Heart right ventricle (tissue), 16 donors: ENCODE measurements at regions not wholly inside any gene's neighbourhood (a gene's known extent, or its start where the extent isn't known, plus 50 kb on each side); places are given as distances from the start of the nearest gene placed in this dataset.

Source experiments
- ATAC-seq, 8 donors: fragments of 200-7000 bp; cut with Tn5 transposase; one replicate each; pipeline ENCODE4 v1.9.1; 2020; ENCODE audit warnings: mild to moderate bottlenecking in 8 of 8, moderate library complexity in 8 of 8, moderate number of reproducible peaks in 1 of 8
- DNase-seq, 2 donors: peaks; one replicate each; pipeline ENCODE4 v3.0.0-alpha.2; 2020
- H3K27ac ChIP-seq, 10 donors: fragments of 200-600 bp; sonication (generic) in 2 of 10; one replicate each; pipeline versions ENCODE4 v1.5.0 to v1.8.0; 2020 to 2022; ENCODE audit warnings: mild to moderate bottlenecking in 3 of 10
- H3K27me3 ChIP-seq, 7 donors: fragments of 200-600 bp; one replicate each; pipeline ENCODE4 v1.8.0; 2021 to 2022; ENCODE audit warnings: mild to moderate bottlenecking in 2 of 7
- H3K36me3 ChIP-seq, 9 donors: fragments of 200-600 bp; sonication (generic) in 1 of 9; one replicate each; pipeline versions ENCODE4 v1.5.0 to v1.8.0; 2020 to 2022; ENCODE audit warnings: mild to moderate bottlenecking in 2 of 9
- H3K4me1 ChIP-seq, 9 donors: fragments of 200-600 bp; sonication (generic) in 1 of 9; one replicate each; pipeline versions ENCODE4 v1.5.0 to v1.8.0; 2020 to 2022; ENCODE audit warnings: mild to moderate bottlenecking in 4 of 9
- H3K4me3 ChIP-seq, 10 donors: fragments of 200-600 bp; sonication (generic) in 2 of 10; one replicate each; pipeline versions ENCODE4 v1.5.0 to v1.8.0; 2020 to 2022; ENCODE audit warnings: mild to moderate bottlenecking in 7 of 10, moderate library complexity in 2 of 10
- H3K9me3 ChIP-seq, 11 donors: fragments of 200-600 bp in 10 of 11; sonication (generic) in 2 of 11; one replicate each; pipeline versions ENCODE4 v1.5.0 to v1.8.0; 2013 to 2022; ENCODE audit warnings: mild to moderate bottlenecking in 2 of 11, control low read depth in 1 of 11, moderate library complexity in 1 of 11
- CTCF ChIP-seq, 9 donors: fragments of 200-600 bp; sonication (generic) in 2 of 9; IDR thresholded peaks; one replicate each; pipeline versions ENCODE4 v1.5.0 to v1.8.0; 2021 to 2022; ENCODE audit warnings: antibody characterized with exemption in 9 of 9, mild to moderate bottlenecking in 5 of 9, moderate library complexity in 1 of 9
- WGBS, 2 donors: extraction: QIAGEN DNeasy Blood & Tissue Kit; methylation state at CpG; one replicate each; pipeline ENCODE4 v1.1.7; 2013; ENCODE audit warnings: inconsistent platforms in 1 of 2; 5-methylcytosine and 5-hydroxymethylcytosine counted together
- intact Hi-C, 10 donors: fragments of 100-400 bp; cut with DNase I; formaldehyde crosslinking; loops; one replicate each; pipeline versions ENCODE4 v1.11.1 to v1.14.2; 2022
- donor health status: Arrhythmogenic right ventricular cardiomyopathy.
- donor health status: ischemic (EF 13 %, LVEDD 7.1; RV severe dilation, severe dysfunction).
- donor health status: healthy with polysubstance abuse.
- donor health status: DM: no; HTN: yes; CAD: no.
- donor health status: DM: no; HTN: no; CAD: no.
- donor health status: ischemic (EF 25% LVEDD 6.9; RV normal size, moderate dysfunction).
- donor health status: ischemic (EF 25% LVEDD 5.7; RV mildly dilated, moderate dysfunction).
- donor health status: healthy.
- donor health status: DM: yes; HTN: yes; CAD: no.
- donor health status: Ischemic cardiomyopathy.
- donor health status: ischemic (EF 35%, LVEDD 5.7; RV mildly dilated, moderate dysfunction).
- donor health status: nonischemic (EF 11% LVEDD 7.7; RV severe dilation, severe dysfunction).
- donor health status: DM: yes; HTN: yes; CAD: no.
- donor health status: PGD.
- donor health status: ischemic (EF 29% LVEDD 5.4; RV normal size, mild dysfunction).
- donor health status: nonischemic (EF 23%, LVEDD 6.1; RV moderate dilation, normal function).

DNA sequence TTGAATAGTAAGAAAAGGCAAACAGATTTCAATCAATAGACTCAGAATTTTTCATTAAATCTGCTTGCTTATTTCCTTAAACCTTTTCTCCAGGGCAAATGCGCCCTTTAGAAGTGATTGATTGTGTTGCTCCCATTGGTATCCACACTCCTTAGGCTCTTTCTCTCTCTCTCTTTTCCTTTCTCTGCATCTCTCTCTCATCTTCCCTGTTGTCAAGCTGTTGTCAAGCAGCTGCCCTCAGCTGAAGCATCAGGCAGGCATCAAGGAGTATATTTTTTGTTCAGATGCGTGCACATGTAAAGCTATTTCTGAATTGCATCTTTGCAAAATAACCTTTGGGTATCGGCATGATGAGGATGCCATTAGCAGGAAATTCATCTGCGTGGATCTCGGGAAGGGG lies 107.2 kb upstream of the PLET1 start:
- 94 to 95% methylated on average over 5 of the region's 5 CpGs for WGBS, 2 donors
- H3K27ac ChIP-seq, result no peak overlapping the region
- ATAC-seq (no peak), DNase-seq (no peak)
- peaks cover 0 to 5% (median 0%) of the 10 kb centered on the region in 11 donors for H3K9me3 ChIP-seq
- no peak overlapping the region for H3K4me3 ChIP-seq
- intact Hi-C loops, result loop anchor here in 1 of 10 donors (10.0 kb wide), 1 partner anchor 137 kb away; no protein-coding TSS in a partner anchor
- TF ChIP-seq CTCF (IDR thresholded peaks at IDR 0.05), result no peak
- H3K27me3 ChIP-seq, result no peaks in the 10 kb centered on the region
- no peaks in the 10 kb centered on the region for H3K36me3 ChIP-seq
- no peaks in the 10 kb centered on the region for H3K4me1 ChIP-seq

DNA sequence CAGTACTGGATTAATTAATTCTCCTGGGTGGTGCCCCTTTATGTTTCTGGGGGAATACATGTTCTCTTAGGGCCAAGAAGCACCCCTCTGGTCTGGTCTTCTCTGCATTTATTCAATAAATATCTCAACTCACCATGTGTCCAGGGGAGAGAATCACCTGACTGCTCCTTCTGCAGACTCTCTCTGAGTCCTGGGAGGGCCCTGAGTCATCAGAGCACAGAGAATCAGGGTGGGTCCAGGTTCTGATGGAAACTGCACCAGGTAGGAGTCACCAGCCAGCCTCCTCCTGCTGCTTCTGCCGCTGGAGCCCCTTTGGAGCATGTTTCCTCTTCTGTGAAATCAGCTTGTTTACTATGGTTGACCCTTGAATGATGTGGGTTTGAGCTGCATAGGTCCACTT lies 107.7 kb upstream of the PLET1 start:
- DNase-seq, result no peak
- H3K36me3 ChIP-seq, result no peaks in the 10 kb centered on the region
- H3K9me3 ChIP-seq, result peaks cover 0 to 5% (median 0%) of the 10 kb centered on the region in 11 donors
- WGBS, 2 donors, result 87 to 89% methylated on average over 1 of the region's 1 CpG
- no peak for ATAC-seq
- H3K4me1 ChIP-seq, result no peaks in the 10 kb centered on the region
- no peak overlapping the region for H3K4me3 ChIP-seq
- no peak for TF ChIP-seq CTCF (IDR thresholded peaks at IDR 0.05)
- no peaks in the 10 kb centered on the region for H3K27me3 ChIP-seq
- intact Hi-C loops, result loop anchor here in 1 of 10 donors (10.0 kb wide), 1 partner anchor 136 kb away; no protein-coding TSS in a partner anchor
- H3K27ac ChIP-seq, result no peak overlapping the region

- intact Hi-C loops, result loop anchor here in 1 of 10 donors (10.0 kb wide), 1 partner anchor 135 kb away; no protein-coding TSS in a partner anchor
- 54 to 79% methylated on average over 1 of the region's 1 CpG for WGBS, 2 donors
- ATAC-seq (no peak), DNase-seq (no peak)
- Histone ChIP-seq H3K4me1 (peaks cover 0 to 2% (median 0%) of the 10 kb centered on the region in 9 donors), H3K4me3 (no peak overlapping the region), H3K27ac (no peak overlapping the region), H3K9me3 (peaks cover 0 to 5% (median 0%) of the 10 kb centered on the region in 11 donors), H3K27me3 (no peaks in the 10 kb centered on the region), H3K36me3 (no peaks in the 10 kb centered on the region)
- no peak for TF ChIP-seq CTCF (IDR thresholded peaks at IDR 0.05)
Measured at GRCh38 chr11:112369374-112369773, 108.7 kb upstream of the PLET1 start.

GRCh38 chr11:112369916-112370315 lies 109.3 kb upstream of the PLET1 start:
- intact Hi-C loops, result loop anchor here in 1 of 10 donors (10.0 kb wide), 1 partner anchor 135 kb away; no protein-coding TSS in a partner anchor
- no peaks in the 10 kb centered on the region for H3K27me3 ChIP-seq
- H3K36me3 ChIP-seq, result no peaks in the 10 kb centered on the region
- no peak overlapping the region for H3K4me3 ChIP-seq
- no peak overlapping the region for H3K27ac ChIP-seq
- peaks cover 0 to 5% (median 0%) of the 10 kb centered on the region in 11 donors for H3K9me3 ChIP-seq
- no peak for TF ChIP-seq CTCF (IDR thresholded peaks at IDR 0.05)
- ATAC-seq, result no peak
- peaks cover 0 to 4% (median 0%) of the 10 kb centered on the region in 9 donors for H3K4me1 ChIP-seq
- no peak for DNase-seq
- WGBS, 2 donors, result 56 to 80% methylated on average over 5 of the region's 5 CpGs
